HG02981 (cell line): ENCODE measurements at regions not wholly inside any gene's neighbourhood (a gene's known extent, or its start where the extent isn't known, plus 50 kb on each side); places are given as distances from the start of the nearest gene placed in this dataset.
"Not testable (repeated sequence)": the region's sequence is repeated elsewhere in the genome, so short reads cannot be mapped to it uniquely, and the experiment has no call there.

Experiments used
- ATAC-seq: cut with Tn5 transposase; IDR thresholded peaks from one replicate; pipeline ENCODE4 v1.9.1; 2021; ENCODE audit warnings: mild to moderate bottlenecking, moderate library complexity; ENCODE audit not compliant: unreplicated experiment

- no peak for ATAC-seq
Observed at GRCh38 chr6:115634887-115635286, 425.8 kb downstream of the FRK start.

DNA sequence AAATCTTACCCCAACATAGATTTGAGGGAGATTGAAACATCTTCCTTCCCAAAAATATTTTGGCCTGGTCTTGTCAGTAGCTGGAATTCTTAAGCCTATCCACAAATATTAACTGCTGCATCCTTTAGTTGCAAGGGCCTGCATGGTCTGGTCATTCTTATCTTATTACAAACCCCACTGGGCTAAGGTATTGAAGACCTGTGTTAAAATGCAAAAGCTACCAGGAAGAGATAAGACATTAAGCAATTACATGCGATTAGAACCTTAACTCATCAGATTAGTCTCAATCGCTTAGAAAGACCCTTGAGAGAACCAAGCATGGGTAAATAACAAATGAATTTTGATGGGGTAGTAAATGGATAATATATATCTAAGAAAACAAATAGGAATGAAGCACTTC lies 426.6 kb downstream of the FRK start:
- ATAC-seq, result no peak

DNA sequence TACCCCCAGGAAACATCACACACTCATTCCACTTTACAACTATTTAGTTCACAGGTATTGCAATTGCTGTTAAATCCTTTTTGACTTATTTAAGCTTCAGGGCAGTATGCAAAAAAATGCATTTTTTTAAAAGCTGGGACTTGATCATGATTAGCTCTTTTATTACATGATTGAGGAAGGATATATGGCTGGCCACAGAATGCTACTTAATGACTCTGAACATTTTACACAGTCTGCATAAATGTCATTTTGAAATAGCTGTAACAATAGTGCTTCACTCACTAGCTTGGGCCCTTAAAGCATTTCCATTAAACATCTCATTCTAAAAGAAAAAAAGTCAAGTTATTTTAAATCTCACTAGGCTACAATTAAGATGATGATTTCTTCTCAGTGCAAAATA lies 429.7 kb downstream of the FRK start:
- ATAC-seq, result no peak

DNA sequence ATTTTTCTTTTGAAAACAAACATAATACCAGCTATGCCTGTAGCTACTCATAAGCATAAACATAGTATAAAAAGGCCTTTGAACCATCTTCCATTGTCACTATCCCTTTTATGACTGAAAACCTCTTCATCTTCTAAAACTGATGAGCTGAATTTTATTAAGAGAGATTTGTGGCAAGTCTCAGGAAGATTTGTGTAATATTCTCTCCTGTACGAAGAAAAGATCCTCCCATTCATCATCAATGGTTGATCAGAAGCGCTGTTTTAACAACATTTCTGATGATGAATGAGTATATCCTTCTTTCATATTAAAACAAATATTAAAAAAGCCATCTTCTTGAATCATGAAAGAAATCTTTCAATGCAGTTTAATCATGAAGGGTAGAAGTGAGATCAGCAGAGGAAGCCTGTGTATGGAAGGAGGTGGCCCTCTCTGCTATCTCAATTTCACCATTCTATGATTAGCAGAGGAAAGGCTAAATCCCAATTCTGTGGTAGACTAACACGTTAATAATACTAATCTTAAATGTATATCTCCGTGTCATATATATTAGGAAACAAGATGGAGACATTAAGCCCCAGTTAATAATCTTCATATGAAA lies 430.2 kb downstream of the FRK start:
- no peak for ATAC-seq

DNA sequence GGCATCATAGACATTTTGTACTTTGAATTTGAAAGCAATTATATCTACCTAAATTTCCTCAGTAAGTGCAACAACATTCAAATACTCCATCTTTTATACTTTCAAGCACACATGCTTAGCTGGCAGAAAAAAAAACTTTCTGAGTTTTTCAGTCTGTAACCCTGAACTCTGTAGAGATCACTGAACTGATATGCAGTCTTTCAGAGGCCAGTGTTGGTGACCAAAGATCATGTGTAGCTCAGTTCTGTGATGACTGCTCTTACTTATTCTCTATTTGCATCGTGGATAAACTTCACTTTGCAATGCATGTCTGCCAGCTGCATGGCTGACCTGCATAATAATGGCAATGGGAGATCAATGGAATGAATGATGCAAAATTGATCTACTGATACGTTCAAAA lies 431.3 kb downstream of the FRK start:
- ATAC-seq, result no peak

DNA sequence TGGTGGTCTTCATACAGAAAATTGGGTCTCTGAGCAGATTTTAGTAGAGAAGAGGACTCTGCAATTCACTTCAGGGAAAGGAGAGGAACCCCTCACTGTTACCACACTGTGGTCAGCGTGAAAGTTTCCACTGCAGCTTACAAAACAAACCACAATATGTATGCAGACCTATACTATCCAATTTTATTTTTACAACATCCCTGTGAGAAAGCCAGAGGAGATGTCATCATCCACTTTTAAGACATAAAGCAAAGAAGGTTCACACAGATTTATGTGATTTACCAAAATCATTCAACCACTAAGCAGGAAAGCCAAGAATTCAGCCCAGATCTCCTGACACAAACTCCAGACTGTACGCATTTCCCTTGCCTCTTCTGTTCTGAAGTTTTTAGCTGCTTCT lies 442.4 kb downstream of the FRK start:
- no peak for ATAC-seq

DNA sequence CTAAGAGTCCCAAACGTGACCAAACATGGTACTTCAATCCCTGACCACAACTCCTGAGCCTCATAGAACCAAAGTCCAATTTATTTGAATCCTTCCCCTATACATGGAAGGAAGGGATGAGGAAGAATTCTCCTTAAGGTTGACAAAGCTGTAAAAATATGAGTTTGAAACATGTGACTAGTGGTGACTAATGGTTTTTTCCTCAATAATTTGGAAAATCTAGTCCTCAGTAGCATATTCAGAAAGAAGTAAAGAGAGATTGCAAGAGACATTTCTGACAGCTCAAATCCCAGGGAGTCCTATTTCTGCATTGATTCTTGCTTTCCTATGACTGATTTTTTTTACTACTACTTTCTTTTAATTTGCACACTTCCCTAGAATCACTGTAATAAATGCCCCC lies 443.7 kb downstream of the FRK start:
- ATAC-seq, result no peak

- no peak for ATAC-seq
Observed at GRCh38 chr6:115613488-115613887, 447.2 kb downstream of the FRK start.

GRCh38 chr6:115612796-115613479 lies 447.8 kb downstream of the FRK start:
- ATAC-seq, result no peak

- no peak for ATAC-seq
Observed at GRCh38 chr6:115612216-115612615, 448.5 kb downstream of the FRK start.

DNA sequence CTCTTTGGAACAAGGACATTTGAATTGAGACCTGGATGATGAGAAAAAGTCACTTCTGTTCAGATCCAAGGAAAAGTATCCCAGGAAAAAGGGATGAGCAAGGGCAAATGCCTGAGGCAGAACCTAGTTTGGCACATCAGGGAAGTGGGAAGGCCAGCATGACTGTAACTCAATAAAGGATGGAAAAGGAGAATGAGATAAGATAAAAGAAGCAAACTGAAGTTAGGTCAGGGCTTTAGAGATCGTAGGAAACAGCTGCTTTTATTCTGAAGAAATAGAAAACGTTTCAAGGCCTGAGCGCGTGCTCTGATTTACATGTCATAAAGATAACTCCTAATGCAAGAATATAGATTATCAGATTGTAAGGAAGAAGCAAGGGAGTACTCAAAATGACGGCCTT lies 450.0 kb downstream of the FRK start:
- no peak for ATAC-seq

DNA sequence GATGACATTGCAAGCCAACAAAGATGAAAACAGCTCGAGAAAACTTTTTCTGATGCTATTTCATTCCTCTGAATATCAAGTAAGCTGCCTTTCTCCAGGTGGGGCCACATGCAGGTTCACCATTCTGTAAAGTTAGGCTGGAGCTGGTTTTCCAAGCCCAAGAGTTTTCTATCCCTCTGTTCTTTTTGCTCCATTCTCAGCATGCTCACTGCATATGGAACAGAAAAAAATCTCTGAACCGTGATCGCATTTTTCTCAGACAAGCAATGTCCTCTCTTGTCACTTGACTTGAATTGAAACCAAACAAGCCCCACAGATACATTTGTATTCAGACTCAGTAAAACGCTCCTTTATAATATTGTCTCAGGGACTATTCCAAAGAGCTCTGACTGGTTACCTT lies 451.6 kb downstream of the FRK start:
- no peak for ATAC-seq

GRCh38 chr6:115602466-115602865 lies 458.2 kb downstream of the FRK start:
- ATAC-seq, result no peak

DNA sequence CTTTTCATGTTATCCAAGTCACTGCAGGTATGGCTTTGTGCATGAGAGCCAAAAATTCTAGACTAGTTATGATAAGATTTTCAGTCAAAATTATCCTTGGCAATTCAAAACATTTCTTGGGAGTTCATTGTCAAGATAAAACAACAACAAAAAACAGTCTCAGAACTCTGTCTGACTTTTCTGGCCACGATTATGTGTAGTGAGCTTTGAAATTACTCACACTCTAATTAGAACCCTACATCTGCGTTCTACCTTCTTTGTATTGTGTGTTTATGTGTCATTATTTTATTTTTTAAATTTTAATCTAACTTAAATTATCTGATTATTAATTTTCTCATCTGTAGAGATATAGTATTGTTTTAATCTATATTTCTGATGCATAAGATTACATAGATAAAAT lies 459.2 kb downstream of the FRK start:
- ATAC-seq, result no peak

DNA sequence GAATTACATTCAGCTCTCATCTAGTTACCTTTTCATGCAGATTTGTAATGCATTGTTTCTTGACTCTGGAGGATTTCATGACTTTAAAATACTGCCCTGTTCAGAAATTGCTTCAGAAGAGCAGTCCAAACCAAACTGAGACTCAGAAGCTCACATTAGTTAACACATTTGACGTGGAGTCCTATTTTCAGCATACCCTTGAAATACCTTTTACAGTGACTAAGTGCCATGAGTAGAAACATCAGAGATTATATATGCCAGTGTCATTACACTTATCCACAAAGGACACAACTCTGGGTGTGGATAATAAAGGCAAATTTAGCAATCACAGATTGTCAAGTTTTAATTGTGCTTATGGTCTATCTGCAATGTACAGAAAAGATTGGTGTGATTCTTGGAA lies 459.6 kb downstream of the FRK start:
- no peak for ATAC-seq

GRCh38 chr6:115594891-115595290 lies 465.8 kb downstream of the FRK start:
- no peak for ATAC-seq

DNA sequence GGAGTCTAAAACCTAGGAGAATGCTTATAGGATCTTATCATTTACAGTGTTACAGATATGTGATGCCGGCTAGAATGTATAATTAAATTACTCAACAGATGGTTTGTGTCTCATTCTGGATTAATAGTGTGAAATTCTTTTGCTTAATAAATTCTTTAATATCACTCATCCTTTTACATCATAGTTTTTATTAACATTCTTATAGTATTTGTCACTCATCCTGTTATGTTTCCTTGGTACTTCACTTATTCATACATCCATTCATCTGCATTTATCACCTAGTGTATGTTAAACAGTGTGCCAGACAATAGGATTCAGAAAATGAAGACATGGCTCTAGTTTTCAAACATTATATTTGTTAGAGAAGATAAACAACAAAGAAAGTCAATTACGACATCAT lies 468.7 kb downstream of the FRK start:
- ATAC-seq, result no peak

DNA sequence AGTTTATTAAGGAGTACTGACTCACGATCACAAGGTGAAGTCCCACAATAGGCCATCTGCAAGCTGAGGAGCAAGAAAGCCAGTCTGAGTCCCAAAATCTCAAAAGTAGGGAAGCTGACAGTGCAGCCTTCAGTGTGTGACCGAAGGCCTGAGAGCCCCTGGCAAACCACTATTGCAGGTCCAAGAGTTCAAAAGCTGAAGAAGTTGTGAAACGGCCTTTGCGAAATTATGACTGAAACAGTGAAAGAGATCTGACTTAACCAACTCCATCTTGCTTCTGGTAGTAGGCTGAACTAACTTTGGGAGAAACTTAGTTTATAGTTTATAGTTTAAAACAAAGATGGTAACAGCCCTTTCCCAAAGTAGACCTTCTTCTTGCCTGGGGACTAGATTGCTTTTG lies 471.6 kb downstream of the FRK start:
- ATAC-seq, result not testable (repeated sequence)

- ATAC-seq, result no peak
Observed at GRCh38 chr6:115583290-115583689, 477.4 kb downstream of the FRK start.

- ATAC-seq, result no peak
Observed at GRCh38 chr6:115582386-115582785, 478.3 kb downstream of the FRK start.

- ATAC-seq, result not testable (repeated sequence)
Observed at GRCh38 chr6:115579565-115579964, 481.1 kb downstream of the FRK start.

GRCh38 chr6:115577270-115577669 lies 483.4 kb downstream of the FRK start:
- no peak for ATAC-seq

GRCh38 chr6:115575285-115575684 lies 485.4 kb downstream of the FRK start:
- ATAC-seq, result no peak
